ENCODE measurements at regions not wholly inside any gene's neighbourhood (a gene's known extent, or its start where the extent isn't known, plus 50 kb on each side); places are given as distances from the start of the nearest gene placed in this dataset.
"Not testable (repeated sequence)": the region's sequence is repeated elsewhere in the genome, so short reads cannot be mapped to it uniquely, and the experiment has no call there.

DNA sequence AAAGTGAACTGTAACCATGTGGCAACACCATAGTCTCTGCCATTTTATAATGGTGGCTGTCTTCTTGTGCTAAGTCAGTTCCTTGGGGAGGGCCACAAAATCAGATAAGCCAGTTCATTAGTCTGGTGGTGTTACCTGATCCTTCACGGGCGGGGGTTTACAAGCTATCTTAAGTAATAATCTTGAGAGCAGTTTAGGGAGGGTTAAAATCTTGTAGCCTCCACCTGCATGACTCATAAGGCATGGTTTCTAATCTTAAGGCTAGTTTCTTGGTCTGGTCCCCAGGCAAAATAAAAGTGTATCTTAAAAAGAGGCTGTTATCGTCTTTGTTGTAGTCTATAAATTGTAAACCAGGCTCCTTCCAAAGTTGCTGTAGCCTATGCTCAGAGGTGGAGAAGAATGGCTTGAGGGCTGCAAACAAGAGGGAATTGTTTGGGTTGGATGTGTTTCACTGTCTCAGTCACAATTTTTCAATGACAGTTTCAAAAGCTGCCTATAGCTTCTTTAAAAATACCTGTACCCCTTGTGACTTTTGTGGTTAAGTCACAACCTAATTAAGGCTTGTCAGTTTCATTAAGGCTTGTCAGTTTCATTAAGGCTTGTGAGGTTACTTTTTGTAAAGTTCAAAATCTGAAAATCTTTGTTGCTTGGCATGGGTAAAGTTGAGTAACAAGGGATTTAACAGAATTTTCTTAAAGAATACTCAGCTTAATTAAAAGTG, 135.7 kb downstream of the RPS4Y2 start:
- Histone ChIP-seq H3K36me3 (ENCODE audit: control insufficient read depth in 2 of 2, insufficient read depth in 2 of 2, low read length in 2 of 2) (no peaks in the 10 kb centered on the region), H3K4me1 (ENCODE audit: control insufficient read depth, insufficient read depth, low read length) (no peaks in the 10 kb centered on the region), H3K27me3 (ENCODE audit: control insufficient read depth in 1 of 2, insufficient read depth in 2 of 2, low read length in 2 of 2) (no peaks in the 10 kb centered on the region), H3K9ac (ENCODE audit: low read length in 2 of 2) (no peak overlapping the region), H3K4me3 (ENCODE audit: low read length in 2 of 2) (no peak overlapping the region), H3K27ac (ENCODE audit: low read length) (no peak overlapping the region), H3K9me3 (ENCODE audit: control insufficient read depth in 2 of 2, low read length in 2 of 2) (no peaks in the 10 kb centered on the region)

DNA sequence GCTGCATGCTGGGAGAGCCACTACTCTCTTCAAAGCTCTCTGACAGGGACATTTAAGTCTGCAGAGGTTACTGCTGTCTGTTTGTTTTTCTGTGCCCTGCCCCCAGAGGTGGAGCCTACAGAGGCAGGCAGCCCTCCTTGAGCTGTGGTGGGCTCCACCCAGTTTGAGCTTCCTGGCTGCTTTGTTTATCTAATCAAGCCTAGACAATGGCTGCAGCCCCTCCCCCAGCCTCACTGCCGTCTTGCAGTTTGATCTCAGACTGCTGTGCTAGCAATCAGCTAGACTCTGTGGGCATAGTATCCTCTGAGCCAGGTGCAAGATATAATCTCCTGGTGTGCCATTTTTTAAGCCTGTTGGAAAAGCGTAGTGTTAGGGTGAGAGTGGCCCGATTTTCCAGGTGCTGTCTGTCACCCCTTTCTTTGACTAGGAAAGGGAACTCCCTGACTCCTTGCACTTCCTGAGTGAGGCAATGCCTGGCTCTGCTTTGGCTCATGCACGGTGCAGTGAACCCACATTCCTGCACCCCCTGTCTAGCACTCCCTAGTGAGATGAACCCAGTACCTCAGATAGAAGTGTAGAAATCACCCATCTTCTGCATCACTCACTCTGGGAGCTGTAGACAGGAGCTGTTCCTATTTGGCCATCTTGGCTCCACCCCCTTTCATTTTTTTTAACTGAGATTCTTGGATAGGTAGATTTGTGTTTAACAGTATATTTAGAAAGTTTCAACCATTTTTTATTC, 169.6 kb downstream of the RPS4Y2 start:
- not testable (repeated sequence) for H3K27ac ChIP-seq (ENCODE audit: low read length); H3K27me3 ChIP-seq (ENCODE audit: control insufficient read depth in 1 of 2, insufficient read depth in 2 of 2, low read length in 2 of 2); H3K9ac ChIP-seq (ENCODE audit: low read length in 2 of 2); H3K36me3 ChIP-seq (ENCODE audit: control insufficient read depth in 2 of 2, insufficient read depth in 2 of 2, low read length in 2 of 2); H3K4me3 ChIP-seq (ENCODE audit: low read length in 2 of 2); H3K4me1 ChIP-seq (ENCODE audit: control insufficient read depth, insufficient read depth, low read length); H3K9me3 ChIP-seq (ENCODE audit: control insufficient read depth in 2 of 2, low read length in 2 of 2)

DNA sequence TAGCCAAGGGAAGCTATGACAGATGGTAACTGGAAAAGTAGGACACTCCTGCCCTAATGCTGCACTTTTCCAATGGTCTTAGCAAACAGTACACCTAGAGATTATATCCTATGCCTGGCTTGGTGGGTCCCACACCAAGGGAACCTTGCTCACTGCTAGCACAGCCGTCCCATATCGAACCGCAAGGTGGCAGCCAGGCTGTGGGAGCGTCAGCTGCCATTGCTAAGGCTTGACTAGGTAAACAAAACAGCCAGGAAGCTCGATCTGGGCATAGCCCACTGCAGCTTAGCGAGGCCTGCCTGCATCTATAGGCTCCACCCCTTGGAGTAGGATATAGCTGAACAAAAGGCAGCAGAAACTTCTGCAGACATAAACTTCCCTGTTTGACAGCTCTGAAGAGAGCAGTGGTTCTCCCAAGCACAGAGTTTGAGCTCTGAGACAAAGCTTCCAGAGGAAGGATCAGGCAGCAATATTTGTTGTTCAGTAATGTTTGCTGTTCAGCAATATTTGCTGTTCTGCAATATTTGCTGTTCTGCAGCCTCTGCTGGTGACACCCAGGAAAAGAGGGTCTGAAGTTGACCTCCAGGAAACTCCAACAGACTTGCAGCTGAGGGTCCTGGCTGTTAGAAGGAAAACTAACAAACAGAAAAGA, 173.9 kb downstream of the RPS4Y2 start:
- H3K27me3 ChIP-seq (ENCODE audit: control insufficient read depth in 1 of 2, insufficient read depth in 2 of 2, low read length in 2 of 2), result no peaks in the 10 kb centered on the region

DNA sequence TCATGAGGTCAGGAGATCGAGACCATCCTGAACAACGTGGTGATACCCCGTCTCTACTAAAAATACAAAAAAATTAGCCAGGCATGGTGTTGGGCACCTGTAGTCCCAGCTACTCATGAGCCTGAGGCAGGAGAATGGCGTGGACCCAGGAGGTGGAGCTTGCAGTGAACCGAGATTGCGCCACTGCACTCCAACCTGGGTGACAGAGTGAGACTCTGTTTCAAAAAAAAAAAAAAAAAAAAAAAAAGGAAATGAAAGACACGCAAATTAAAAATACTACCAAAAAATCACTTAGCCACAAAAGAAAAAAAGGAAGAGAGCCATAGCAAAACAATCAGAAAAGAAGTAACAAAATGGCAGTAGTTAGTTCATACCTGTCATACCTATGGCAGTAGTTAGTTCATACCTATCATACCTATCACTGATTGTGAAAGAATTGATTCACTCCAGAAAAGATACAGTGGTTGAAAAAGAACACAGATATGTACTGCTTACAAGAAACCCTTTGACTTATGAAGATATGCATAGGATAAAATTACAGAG, 180.9 kb downstream of the RPS4Y2 start:
- not testable (repeated sequence) for H3K4me1 ChIP-seq (ENCODE audit: control insufficient read depth, insufficient read depth, low read length); H3K27me3 ChIP-seq (ENCODE audit: control insufficient read depth in 1 of 2, insufficient read depth in 2 of 2, low read length in 2 of 2); H3K9ac ChIP-seq (ENCODE audit: low read length in 2 of 2); H3K27ac ChIP-seq (ENCODE audit: low read length); H3K36me3 ChIP-seq (ENCODE audit: control insufficient read depth in 2 of 2, insufficient read depth in 2 of 2, low read length in 2 of 2); H3K4me3 ChIP-seq (ENCODE audit: low read length in 2 of 2); H3K9me3 ChIP-seq (ENCODE audit: control insufficient read depth in 2 of 2, low read length in 2 of 2)

More for the DNA sequence above, 173.9 kb downstream of the RPS4Y2 start:
- Histone ChIP-seq H3K4me1 (ENCODE audit: control insufficient read depth, insufficient read depth, low read length) (no peaks in the 10 kb centered on the region), H3K4me3 (ENCODE audit: low read length in 2 of 2) (no peak overlapping the region), H3K27ac (ENCODE audit: low read length) (no peak overlapping the region), H3K9me3 (ENCODE audit: control insufficient read depth in 2 of 2, low read length in 2 of 2) (no peaks in the 10 kb centered on the region), H3K36me3 (ENCODE audit: control insufficient read depth in 2 of 2, insufficient read depth in 2 of 2, low read length in 2 of 2) (no peaks in the 10 kb centered on the region), H3K9ac (ENCODE audit: low read length in 2 of 2) (no peak overlapping the region)

- Histone ChIP-seq H3K27me3 (ENCODE audit: control insufficient read depth in 1 of 2, insufficient read depth in 2 of 2, low read length in 2 of 2) (no peaks in the 10 kb centered on the region), H3K9ac (ENCODE audit: low read length in 2 of 2) (no peak overlapping the region), H3K4me3 (ENCODE audit: low read length in 2 of 2) (no peak overlapping the region), H3K9me3 (ENCODE audit: control insufficient read depth in 2 of 2, low read length in 2 of 2) (no peaks in the 10 kb centered on the region), H3K4me1 (ENCODE audit: control insufficient read depth, insufficient read depth, low read length) (no peaks in the 10 kb centered on the region), H3K27ac (ENCODE audit: low read length) (no peak overlapping the region), H3K36me3 (ENCODE audit: control insufficient read depth in 2 of 2, insufficient read depth in 2 of 2, low read length in 2 of 2) (no peaks in the 10 kb centered on the region)
Observed at GRCh38 chrY:20961512-20961911, 205.6 kb downstream of the RPS4Y2 start.

- Histone ChIP-seq H3K9me3 (ENCODE audit: control insufficient read depth in 2 of 2, low read length in 2 of 2) (no peaks in the 10 kb centered on the region), H3K27ac (ENCODE audit: low read length) (no peak overlapping the region), H3K9ac (ENCODE audit: low read length in 2 of 2) (no peak overlapping the region), H3K4me3 (ENCODE audit: low read length in 2 of 2) (no peak overlapping the region), H3K4me1 (ENCODE audit: control insufficient read depth, insufficient read depth, low read length) (no peaks in the 10 kb centered on the region), H3K36me3 (ENCODE audit: control insufficient read depth in 2 of 2, insufficient read depth in 2 of 2, low read length in 2 of 2) (no peaks in the 10 kb centered on the region), H3K27me3 (ENCODE audit: control insufficient read depth in 1 of 2, insufficient read depth in 2 of 2, low read length in 2 of 2) (no peaks in the 10 kb centered on the region)
Observed at GRCh38 chrY:20967828-20968227, 211.9 kb downstream of the RPS4Y2 start.

DNA sequence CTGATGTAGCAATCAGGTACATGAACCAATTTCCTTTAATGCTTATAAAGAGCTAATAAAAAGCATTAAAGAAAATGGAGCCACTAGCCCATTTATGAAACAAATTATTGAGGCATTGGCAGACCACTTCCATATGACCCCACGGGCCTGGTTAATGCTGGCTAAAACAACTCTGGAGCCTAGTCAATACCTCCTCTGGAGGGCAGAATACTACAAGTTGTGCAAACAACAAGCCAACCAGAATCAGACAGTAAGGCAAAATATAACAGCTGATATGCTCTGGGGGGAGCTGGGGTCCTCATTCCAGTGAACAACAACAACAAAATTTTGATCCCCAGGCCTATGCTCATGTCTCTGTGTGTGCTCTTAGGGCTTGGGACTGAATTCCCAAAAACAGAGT, 212.3 kb downstream of the RPS4Y2 start:
- Histone ChIP-seq H3K27ac (ENCODE audit: low read length) (no peak overlapping the region), H3K27me3 (ENCODE audit: control insufficient read depth in 1 of 2, insufficient read depth in 2 of 2, low read length in 2 of 2) (no peaks in the 10 kb centered on the region), H3K4me3 (ENCODE audit: low read length in 2 of 2) (no peak overlapping the region), H3K9ac (ENCODE audit: low read length in 2 of 2) (no peak overlapping the region), H3K4me1 (ENCODE audit: control insufficient read depth, insufficient read depth, low read length) (no peaks in the 10 kb centered on the region), H3K36me3 (ENCODE audit: control insufficient read depth in 2 of 2, insufficient read depth in 2 of 2, low read length in 2 of 2) (no peaks in the 10 kb centered on the region), H3K9me3 (ENCODE audit: control insufficient read depth in 2 of 2, low read length in 2 of 2) (no peaks in the 10 kb centered on the region)

GRCh38 chrY:20971371-20971770, 215.5 kb downstream of the RPS4Y2 start:
- Histone ChIP-seq H3K27me3 (ENCODE audit: control insufficient read depth in 1 of 2, insufficient read depth in 2 of 2, low read length in 2 of 2) (no peaks in the 10 kb centered on the region), H3K4me3 (ENCODE audit: low read length in 2 of 2) (no peak overlapping the region), H3K9ac (ENCODE audit: low read length in 2 of 2) (no peak overlapping the region), H3K9me3 (ENCODE audit: control insufficient read depth in 2 of 2, low read length in 2 of 2) (no peaks in the 10 kb centered on the region), H3K27ac (ENCODE audit: low read length) (no peak overlapping the region), H3K4me1 (ENCODE audit: control insufficient read depth, insufficient read depth, low read length) (no peaks in the 10 kb centered on the region), H3K36me3 (ENCODE audit: control insufficient read depth in 2 of 2, insufficient read depth in 2 of 2, low read length in 2 of 2) (no peaks in the 10 kb centered on the region)

DNA sequence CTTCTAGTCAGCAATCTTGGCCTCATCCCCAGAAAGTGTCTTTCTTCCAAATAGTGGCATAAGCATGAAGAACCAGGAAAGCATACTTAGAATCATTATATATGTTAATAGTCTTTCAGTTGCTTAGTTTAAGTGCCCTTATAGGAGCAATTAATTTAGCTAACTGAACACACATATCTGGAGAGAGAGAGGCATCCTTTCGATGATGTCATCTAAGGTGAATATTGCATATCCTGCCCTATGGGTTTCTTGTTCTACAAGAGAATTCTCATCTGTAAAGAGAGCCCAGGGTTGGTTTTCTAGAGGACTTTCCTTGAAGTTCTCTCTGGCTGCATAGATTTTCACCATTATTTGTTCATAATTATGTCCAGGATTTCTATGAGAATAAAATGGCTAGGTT, 230.1 kb downstream of the RPS4Y2 start:
- Histone ChIP-seq H3K36me3 (ENCODE audit: control insufficient read depth in 2 of 2, insufficient read depth in 2 of 2, low read length in 2 of 2) (no peaks in the 10 kb centered on the region), H3K27ac (ENCODE audit: low read length) (no peak overlapping the region), H3K9me3 (ENCODE audit: control insufficient read depth in 2 of 2, low read length in 2 of 2) (no peaks in the 10 kb centered on the region), H3K9ac (ENCODE audit: low read length in 2 of 2) (no peak overlapping the region), H3K4me3 (ENCODE audit: low read length in 2 of 2) (no peak overlapping the region), H3K27me3 (ENCODE audit: control insufficient read depth in 1 of 2, insufficient read depth in 2 of 2, low read length in 2 of 2) (no peaks in the 10 kb centered on the region), H3K4me1 (ENCODE audit: control insufficient read depth, insufficient read depth, low read length) (no peaks in the 10 kb centered on the region)

- no peak overlapping the region for H3K9ac ChIP-seq (ENCODE audit: low read length in 2 of 2)
- no peaks in the 10 kb centered on the region for H3K36me3 ChIP-seq (ENCODE audit: control insufficient read depth in 2 of 2, insufficient read depth in 2 of 2, low read length in 2 of 2)
- H3K9me3 ChIP-seq (ENCODE audit: control insufficient read depth in 2 of 2, low read length in 2 of 2), result no peaks in the 10 kb centered on the region
- H3K27ac ChIP-seq (ENCODE audit: low read length), result no peak overlapping the region
- no peaks in the 10 kb centered on the region for H3K27me3 ChIP-seq (ENCODE audit: control insufficient read depth in 1 of 2, insufficient read depth in 2 of 2, low read length in 2 of 2)
- H3K4me1 ChIP-seq (ENCODE audit: control insufficient read depth, insufficient read depth, low read length), result no peaks in the 10 kb centered on the region
- H3K4me3 ChIP-seq (ENCODE audit: low read length in 2 of 2), result no peak overlapping the region
Observed at GRCh38 chrY:20990123-20990522, 234.2 kb downstream of the RPS4Y2 start.

Data from stomach smooth muscle (tissue), 2 donors.